Hematopoietic multipotent progenitor cell treated with erythropoietin and hydrocortisone succinate and interleukin-3 and kit ligand, for 17 days (in vitro differentiated cells): ENCODE measurements at regions not wholly inside any gene's neighbourhood (a gene's known extent, or its start where the extent isn't known, plus 50 kb on each side); places are given as distances from the start of the nearest gene placed in this dataset.
"Not testable (repeated sequence)": the region's sequence is repeated elsewhere in the genome, so short reads cannot be mapped to it uniquely, and the experiment has no call there.

Experiments used
- DNase-seq: peaks from one replicate; pipeline ENCODE4 v3.0.0-alpha.2; 2015; ENCODE audit warnings: low spot score

DNA sequence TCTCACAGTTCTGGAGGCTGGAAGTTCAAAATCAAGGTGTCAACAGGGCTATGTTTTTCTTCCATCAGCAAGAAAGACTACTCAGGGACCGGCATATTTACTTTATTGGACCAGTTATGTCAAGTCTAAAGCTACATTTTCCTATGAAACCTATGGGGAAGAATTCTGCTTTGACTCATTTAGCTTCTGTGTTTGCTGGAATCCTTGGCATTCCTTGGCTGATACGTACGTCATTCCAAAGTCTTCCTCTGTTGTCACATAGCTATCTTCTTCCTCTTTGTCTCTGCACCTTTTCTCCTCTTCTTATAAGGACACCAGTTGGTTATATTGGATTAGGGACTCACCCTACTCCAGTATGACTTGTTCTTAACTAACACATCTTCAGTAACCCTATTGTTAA, 137.4 kb upstream of the FBXO11 start:
- no peak for DNase-seq

DNA sequence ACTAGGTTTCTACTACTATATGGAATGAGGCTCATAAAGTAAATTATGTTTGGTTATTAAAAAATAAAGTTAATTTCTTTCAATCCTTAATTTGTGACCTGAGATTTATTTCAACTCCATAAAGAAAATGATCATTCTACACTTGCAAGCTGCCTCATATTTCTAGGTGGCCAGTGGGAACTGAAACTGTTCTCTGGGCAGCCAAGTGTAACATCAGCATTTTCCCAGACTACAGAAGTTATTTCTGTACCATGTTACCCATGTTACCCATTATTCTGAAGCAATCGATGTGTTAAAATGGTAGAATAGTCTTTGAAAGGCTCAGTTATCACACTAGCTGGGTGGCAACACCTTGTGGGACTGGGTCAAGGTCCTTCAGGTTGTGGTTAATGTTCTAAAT, 139.3 kb upstream of the FBXO11 start:
- DNase-seq, result no peak

DNA sequence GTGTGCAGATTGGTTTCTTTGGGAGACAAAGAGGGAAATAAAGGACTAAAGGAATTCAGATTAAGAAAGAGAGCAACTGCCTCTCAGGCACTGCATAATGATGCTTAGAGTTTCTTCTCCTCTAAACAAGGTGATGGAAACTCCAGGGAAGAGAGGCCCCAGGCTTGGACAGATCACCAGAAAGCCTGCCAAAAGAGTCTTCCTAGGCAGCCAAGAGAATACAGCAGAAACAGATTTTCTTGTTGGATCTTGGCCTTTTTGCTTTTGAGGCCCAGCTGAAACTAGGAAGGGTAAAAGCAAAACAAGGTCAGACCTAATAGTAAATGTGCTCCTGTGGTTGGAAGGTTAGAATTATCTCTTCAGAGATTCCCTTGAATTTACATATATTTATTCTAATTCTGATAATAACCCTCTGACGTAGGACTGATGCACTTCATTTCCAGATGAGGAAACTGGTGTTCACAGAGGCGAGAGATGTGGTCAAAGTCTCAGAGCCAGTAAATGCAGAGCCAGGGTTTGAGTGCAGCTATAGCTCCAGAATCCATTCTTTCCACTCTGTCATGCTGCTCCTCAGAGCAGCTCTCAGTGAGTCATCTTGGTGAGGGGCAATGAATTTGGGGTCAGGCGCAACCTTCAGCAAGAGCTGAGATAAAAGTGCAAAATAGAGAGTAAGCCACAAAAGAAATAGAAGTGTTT, 142.3 kb upstream of the FBXO11 start:
- DNase-seq, result no peak

GRCh38 chr2:48049371-48049770, 143.1 kb upstream of the FBXO11 start:
- DNase-seq, result no peak

- no peak for DNase-seq
Measured at GRCh38 chr2:48050711-48051110, 144.4 kb upstream of the FBXO11 start.

DNA sequence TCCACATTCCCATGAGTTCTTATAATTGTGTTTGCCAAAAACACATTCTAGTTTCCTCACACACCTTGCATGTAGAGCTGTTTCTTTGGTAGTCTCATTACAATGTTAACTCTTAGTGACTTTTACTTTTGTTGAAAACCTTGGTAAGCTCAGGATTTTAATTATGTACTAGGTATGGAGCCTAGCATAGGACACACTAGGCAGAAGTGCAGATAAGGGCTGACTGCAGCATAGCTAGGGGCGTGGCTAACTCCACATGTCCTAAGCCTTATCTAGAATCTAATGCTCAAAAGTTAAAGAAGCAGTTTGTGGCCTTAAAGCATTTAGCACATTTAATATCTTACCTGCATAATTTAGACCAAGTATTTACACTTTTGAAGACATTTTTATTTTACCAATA, 153.7 kb upstream of the FBXO11 start:
- DNase-seq, result peak; percentile 17

DNA sequence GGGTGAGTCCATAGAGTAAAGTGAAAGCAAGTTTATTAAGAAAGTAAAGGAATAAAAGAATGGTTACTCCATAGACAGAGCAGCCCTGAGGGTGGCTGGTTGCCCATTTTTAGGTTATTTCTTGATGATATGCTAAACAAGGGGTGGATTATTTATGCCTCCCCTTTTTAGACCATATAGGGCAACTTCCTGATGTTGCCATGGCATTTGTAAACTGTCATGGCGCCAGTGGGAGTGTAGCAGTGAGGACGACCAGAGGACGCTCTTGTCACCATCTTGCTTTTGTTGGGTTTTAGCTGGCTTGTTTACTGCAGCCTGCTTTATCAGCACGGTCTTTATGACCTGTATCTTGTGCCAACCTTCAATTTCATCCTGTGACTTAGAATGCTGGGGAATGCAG, 155.4 kb upstream of the FBXO11 start:
- not testable (repeated sequence) for DNase-seq

GRCh38 chr2:48065096-48065495, 158.8 kb upstream of the FBXO11 start:
- no peak for DNase-seq

DNA sequence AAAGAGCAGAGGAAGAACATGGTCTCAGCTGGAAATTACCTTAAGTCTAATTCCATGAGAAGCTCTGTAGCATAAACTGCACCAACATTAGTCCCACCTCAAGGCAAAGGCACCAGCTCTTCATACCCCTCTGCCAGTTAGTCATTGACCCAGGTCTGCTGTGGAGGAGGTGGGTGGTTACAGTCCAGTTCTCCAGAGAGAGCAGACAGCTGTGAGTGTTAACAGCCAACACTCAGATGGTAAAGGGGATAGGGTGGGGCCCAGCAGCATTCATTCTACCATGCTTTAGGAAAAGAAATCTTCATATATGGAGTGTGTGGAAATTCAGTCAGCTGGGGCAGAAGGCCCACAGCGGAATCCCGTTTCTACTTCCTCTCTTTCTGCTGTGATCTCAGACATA, 159.7 kb upstream of the FBXO11 start:
- DNase-seq, result no peak

- DNase-seq, result no peak
Measured at GRCh38 chr2:48069769-48070168, 163.5 kb upstream of the FBXO11 start.

DNA sequence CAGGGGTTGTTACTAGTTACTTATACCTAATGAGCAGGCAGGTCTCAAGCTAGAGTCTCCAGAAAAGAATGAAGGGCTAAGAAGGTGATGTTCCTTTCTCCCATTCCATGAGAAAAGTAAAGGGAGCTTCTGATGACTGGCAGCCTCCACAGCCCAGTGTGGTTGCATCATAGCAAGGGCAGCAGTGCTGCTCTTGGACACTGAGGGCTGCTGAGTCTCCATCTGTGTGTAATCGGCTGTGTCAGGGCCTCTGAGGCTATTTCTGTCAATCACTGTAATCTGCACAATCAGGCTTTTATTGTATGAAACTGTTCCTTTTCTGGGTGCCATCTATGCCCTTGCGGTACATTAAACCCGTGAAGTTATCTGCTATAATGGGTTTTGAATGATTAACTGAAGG, 164.1 kb upstream of the FBXO11 start:
- no peak for DNase-seq

DNA sequence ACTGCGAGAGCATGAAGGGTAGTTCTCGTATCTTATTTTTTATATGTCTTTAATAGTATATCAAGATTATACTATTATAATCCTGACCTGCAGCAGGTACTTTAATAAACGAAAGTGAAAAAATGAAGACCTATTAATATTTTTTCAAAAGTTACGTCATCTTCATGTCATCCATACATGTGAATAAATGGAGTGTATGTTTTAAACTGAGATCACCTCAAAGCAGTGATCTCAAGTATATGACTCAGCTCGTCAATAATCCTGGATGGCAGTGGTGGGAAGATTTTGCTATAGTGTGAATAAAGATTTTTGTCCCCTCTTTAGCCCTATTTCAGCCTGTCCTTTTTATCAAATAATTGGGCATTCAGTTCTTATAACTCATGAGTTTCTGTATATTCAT, 166.3 kb upstream of the FBXO11 start:
- no peak for DNase-seq

DNA sequence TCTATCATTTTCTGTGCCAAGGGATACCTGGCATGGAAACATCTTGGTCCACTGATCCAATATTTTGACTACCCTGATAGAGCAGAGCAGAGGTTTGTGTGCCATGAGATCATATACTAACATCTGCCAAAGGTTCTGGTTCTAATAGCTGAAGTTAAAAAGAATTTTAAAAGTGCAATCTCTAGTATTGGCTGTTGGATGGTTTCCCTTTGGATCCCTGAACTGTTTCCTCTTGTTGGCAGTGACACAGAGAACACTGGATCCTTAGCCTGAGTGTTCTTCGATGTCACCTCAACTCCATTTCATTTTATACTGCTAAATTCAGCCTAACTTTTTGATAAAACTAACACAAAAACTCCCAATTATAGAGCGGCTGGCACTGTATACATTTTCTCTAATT, 169.3 kb upstream of the FBXO11 start:
- DNase-seq, result no peak

DNA sequence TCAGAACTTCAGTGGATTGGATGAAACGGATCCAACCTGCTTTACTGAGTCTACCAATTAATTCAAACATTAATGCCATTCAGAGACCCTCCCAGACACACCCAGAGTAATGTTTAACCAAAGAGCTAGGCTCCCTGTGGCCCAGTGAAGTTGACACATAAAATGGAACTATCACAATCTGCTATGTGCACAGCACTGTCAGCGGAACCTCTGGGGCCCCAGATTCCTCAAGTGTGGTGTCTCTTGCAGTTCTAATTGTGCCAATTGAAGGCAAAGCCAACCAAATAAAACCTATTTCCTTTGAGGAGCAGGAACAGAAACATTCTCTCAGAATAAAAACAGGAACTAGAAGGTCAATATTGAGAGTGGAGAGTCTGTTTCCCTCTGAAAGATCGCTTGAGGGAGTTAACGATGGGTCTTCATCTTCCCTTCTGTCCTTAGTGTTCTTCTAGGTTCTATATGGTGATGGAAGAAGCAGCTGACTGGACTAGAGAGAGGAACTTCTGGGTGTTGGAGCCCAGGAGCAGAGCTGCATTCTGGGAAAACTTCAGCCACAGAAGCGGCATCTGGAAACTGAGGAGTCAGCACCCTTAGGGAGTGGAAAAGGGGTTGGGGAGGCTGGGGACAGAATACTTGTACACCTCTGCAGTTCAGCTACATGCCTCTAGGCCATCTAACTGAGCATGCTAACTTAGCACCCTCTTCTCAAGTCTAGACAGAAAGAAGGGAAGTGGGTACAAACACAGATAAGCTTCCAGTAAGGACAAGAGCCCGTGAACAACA, 174.4 kb upstream of the FBXO11 start:
- DNase-seq, result no peak

DNA sequence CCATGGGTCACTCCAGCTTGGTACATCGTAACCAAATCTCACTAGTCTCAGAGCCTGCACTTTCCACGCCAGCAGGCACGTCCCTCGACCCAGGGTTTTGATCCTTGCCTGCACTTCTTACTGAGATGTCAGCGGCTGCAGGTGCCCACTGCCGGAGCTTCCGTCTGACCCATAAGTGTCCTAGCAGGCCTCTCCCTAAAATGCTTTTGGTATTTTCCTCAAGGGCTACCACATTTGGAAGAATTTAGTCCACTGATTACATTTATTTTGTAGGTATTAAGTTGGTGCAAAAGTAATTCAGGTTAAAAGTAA, 175.0 kb upstream of the FBXO11 start:
- no peak for DNase-seq

GRCh38 chr2:48085888-48086287, 179.6 kb upstream of the FBXO11 start:
- no peak for DNase-seq

DNA sequence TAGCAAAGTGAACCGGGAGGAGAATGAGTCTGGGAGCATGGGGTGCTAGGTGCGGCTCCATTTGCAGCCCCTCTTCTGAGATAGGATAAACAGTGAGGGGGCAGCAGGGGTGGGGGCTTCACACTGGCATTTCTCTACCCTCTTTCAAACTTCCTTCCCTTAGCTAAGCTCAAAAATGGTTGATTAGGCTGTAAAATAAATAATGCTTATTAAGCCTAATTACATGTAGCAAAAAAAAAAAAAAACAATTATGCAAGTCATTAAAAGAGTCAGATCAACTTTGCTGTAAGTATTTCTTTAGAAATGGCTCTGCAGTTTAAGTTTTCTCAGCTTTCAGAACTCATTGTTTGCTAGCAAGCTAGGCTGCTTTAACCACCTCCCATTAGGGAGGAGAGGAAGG, 182.7 kb upstream of the FBXO11 start:
- no peak for DNase-seq

DNA sequence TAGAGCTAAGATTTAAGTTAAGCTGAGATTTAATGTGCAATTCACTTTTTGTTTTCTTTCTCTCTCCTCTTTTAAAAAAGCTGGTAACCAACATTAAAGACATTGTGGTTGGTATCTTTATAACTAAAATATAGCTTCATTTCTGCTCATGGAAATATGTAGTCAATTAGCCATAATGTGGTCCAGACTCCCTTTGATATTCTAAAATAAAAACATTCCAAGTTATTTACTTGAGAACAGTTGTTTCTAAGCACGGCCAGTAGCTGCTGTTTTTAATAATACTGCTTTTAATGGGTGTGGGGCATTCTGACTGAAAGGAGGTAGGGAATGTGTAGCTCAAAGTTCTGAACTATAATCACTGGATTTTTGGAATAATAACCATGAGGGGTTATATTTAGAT, 183.3 kb upstream of the FBXO11 start:
- no peak for DNase-seq

- DNase-seq, result no peak
Measured at GRCh38 chr2:48092846-48093803, 186.8 kb upstream of the FBXO11 start.

DNA sequence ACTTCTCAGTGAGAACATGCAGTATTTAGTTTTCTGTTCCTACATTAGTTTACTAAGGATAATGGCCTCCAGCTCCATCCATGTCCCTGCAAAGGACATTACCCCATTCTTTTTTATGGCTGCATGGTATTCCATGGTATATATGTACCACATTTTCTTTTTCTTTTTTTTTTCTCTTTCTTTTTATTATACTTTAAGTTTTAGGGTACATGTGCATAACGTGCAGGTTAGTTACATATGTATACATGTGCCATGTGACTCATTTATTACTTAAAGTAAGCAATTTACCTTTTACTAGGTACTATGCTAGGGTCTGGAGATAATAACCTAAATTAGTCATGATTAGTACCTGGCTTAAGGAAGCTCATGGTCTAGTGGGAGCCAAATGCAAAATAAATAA, 190.5 kb upstream of the FBXO11 start:
- not testable (repeated sequence) for DNase-seq

- DNase-seq, result no peak
Measured at GRCh38 chr2:48098539-48098938, 192.2 kb upstream of the FBXO11 start.

GRCh38 chr2:48104418-48104817, 198.1 kb upstream of the FBXO11 start:
- DNase-seq, result no peak

- DNase-seq, result no peak
Measured at GRCh38 chr2:48105848-48106247, 199.6 kb upstream of the FBXO11 start.
